ENCODE measurements at regions not wholly inside any gene's neighbourhood (a gene's known extent, or its start where the extent isn't known, plus 50 kb on each side); places are given as distances from the start of the nearest gene placed in this dataset.

DNA sequence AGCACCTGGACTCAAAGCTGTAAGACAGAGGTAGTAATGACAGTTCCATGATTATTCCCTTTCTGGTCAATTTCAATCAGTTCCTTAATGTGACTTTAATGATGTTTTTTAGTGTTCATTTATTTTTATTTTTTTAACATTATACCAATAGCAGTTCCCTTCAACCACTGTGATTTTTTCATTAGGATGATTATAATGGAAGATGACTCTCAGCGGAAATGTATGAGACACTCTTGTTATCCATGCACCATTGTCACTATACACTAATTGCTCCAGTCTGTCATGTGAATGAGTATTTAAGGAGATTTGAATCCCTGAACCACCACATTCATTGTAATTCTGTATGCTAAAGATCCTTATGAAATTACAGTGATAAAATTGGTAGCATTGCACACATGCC, 2102.3 kb upstream of the AGA start:
- H3K27me3 ChIP-seq (ENCODE audit: control insufficient read depth in 1 of 2, insufficient read depth in 2 of 2, low read length in 2 of 2) = no peaks in the 10 kb centered on the region
- WGBS (ENCODE audit: low lambda C conversion rate) = 47% methylated on average over 1 of the region's 1 CpG
- TF ChIP-seq ZNF564 (CRISPR knock-in tag; IDR thresholded peaks at IDR 0.05) (no peak), GTF2F1 (IDR thresholded peaks at IDR 0.05; ENCODE audit: low read length) (no peak), ZNF296 (CRISPR knock-in tag; conservative IDR thresholded peaks at IDR 0.05) (no peak), ZNF367 (CRISPR knock-in tag; IDR thresholded peaks at IDR 0.05; ENCODE audit: borderline replicate concordance) (no peak), MZF1 (CRISPR knock-in tag; IDR thresholded peaks at IDR 0.05; ENCODE audit: borderline replicate concordance) (no peak), ZNF546 (CRISPR knock-in tag; conservative IDR thresholded peaks at IDR 0.05) (no peak), HDAC6 (IDR thresholded peaks at IDR 0.05; ENCODE audit: low read depth, low read length) (no peak), THAP11 (CRISPR knock-in tag; IDR thresholded peaks at IDR 0.05) (no peak), KLF15 (CRISPR knock-in tag; IDR thresholded peaks at IDR 0.05; ENCODE audit: borderline replicate concordance) (no peak), BRCA1 (CRISPR knock-in tag; IDR thresholded peaks at IDR 0.05) (no peak), SRY (CRISPR knock-in tag; IDR thresholded peaks at IDR 0.05) (no peak), NCOA5 (CRISPR knock-in tag; IDR thresholded peaks at IDR 0.05) (no peak), ZNF781 (CRISPR knock-in tag; IDR thresholded peaks at IDR 0.05; ENCODE audit: borderline replicate concordance, not compliant biosample characterization) (no peak)
- TF ChIP-seq, protein P1, sequence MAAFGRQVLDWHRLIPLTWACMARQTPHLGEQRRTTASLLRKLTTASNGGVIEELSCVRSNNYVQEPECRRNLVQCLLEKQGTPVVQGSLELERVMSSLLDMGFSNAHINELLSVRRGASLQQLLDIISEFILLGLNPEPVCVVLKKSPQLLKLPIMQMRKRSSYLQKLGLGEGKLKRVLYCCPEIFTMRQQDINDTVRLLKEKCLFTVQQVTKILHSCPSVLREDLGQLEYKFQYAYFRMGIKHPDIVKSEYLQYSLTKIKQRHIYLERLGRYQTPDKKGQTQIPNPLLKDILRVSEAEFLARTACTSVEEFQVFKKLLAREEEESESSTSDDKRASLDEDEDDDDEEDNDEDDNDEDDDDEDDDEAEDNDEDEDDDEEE (CRISPR knock-in tag; IDR thresholded peaks at IDR 0.05) = no peak
- TF ChIP-seq, protein P2, sequence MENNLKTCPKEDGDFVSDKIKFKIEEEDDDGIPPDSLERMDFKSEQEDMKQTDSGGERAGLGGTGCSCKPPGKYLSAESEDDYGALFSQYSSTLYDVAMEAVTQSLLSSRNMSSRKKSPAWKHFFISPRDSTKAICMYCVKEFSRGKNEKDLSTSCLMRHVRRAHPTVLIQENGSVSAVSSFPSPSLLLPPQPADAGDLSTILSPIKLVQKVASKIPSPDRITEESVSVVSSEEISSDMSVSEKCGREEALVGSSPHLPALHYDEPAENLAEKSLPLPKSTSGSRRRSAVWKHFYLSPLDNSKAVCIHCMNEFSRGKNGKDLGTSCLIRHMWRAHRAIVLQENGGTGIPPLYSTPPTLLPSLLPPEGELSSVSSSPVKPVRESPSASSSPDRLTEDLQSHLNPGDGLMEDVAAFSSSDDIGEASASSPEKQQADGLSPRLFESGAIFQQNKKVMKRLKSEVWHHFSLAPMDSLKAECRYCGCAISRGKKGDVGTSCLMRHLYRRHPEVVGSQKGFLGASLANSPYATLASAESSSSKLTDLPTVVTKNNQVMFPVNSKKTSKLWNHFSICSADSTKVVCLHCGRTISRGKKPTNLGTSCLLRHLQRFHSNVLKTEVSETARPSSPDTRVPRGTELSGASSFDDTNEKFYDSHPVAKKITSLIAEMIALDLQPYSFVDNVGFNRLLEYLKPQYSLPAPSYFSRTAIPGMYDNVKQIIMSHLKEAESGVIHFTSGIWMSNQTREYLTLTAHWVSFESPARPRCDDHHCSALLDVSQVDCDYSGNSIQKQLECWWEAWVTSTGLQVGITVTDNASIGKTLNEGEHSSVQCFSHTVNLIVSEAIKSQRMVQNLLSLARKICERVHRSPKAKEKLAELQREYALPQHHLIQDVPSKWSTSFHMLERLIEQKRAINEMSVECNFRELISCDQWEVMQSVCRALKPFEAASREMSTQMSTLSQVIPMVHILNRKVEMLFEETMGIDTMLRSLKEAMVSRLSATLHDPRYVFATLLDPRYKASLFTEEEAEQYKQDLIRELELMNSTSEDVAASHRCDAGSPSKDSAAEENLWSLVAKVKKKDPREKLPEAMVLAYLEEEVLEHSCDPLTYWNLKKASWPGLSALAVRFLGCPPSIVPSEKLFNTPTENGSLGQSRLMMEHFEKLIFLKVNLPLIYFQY (CRISPR knock-in tag; IDR thresholded peaks at IDR 0.05; ENCODE audit: borderline replicate concordance) = no peak
- intact Hi-C loops (cut with micrococcal nuclease; ENCODE audit: unreplicated experiment) (no loop called here), in situ Hi-C loops (cut with HindIII; ENCODE audit: extremely low pct_ligation_motif_present, low pct_unique_long_range_greater_than_20kb) (no loop called here)
- no peak for DNase-seq (ENCODE audit: low spot score)
- H4K20me1 ChIP-seq (ENCODE audit: insufficient read depth, low read length) = no peaks in the 10 kb centered on the region
- H2AFZ ChIP-seq (ENCODE audit: low read length) = no peak overlapping the region
- no peaks in the 10 kb centered on the region for H3K36me3 ChIP-seq (replicated peaks in 1 of 2; ENCODE audit: control insufficient read depth in 1 of 2, insufficient read depth in 2 of 2, low read length in 2 of 2)
- no peak overlapping the region for H3K4me3 ChIP-seq (replicated peaks in 1 of 3; ENCODE audit: insufficient read depth in 1 of 3, low read depth in 2 of 3, low read length in 3 of 3)
- H3K9me3 ChIP-seq (ENCODE audit: low read length) = peaks cover 52% of the 10 kb centered on the region
- no TSS peak for BruUV-seq (replicated peaks)
- no peak for ATAC-seq
- no peak overlapping the region for H3K27ac ChIP-seq (ENCODE audit: extremely low read length, insufficient read depth, low read length)
- POLR2A ChIA-PET = no interaction called here
- CTCF ChIA-PET (ENCODE audit: low intra/inter-chr PET ratio, low total read pairs) = no interaction called here
- H3K4me1 ChIP-seq (ENCODE audit: insufficient read depth, low read length) = no peaks in the 10 kb centered on the region
- no peak overlapping the region for H3K9ac ChIP-seq (ENCODE audit: insufficient read depth, low read depth, low read length)
- no peak overlapping the region for H3K4me2 ChIP-seq (ENCODE audit: low read depth, low read length)
- H3K79me2 ChIP-seq (ENCODE audit: insufficient read depth, low read length) = no peaks in the 10 kb centered on the region
- no peak for FAIRE-seq

Data from HepG2 (cell line).